SK-N-SH treated with all-trans-retinoic acid at 6 μM for 48 hours (cell line): ENCODE measurements at regions not wholly inside any gene's neighbourhood (a gene's known extent, or its start where the extent isn't known, plus 50 kb on each side); places are given as distances from the start of the nearest gene placed in this dataset.

Source experiments
- ATAC-seq: fragments of 200-7000 bp; cut with Tn5 transposase; 3 replicates; pipeline ENCODE4 v1.9.1; 2020; ENCODE audit warnings: mild to moderate bottlenecking, moderate library complexity
- ARNTL ChIP-seq: fragments of 450-650 bp; formaldehyde crosslinking; IDR thresholded peaks from 2 replicates; pipeline ENCODE4 v1.5.0; 2020; ENCODE audit warnings: low read depth, mild to moderate bottlenecking, moderate library complexity, borderline replicate concordance
- CREB5 ChIP-seq: fragments of 250-450 bp; sonication (Bioruptor Pico); IDR thresholded peaks from 2 replicates; pipeline ENCODE4 v1.5.1; 2020; ENCODE audit warnings: low read depth, mild to moderate bottlenecking, moderate library complexity
- CSDC2 ChIP-seq: fragments of 250-450 bp; sonication (Bioruptor Pico); IDR thresholded peaks from 2 replicates; pipeline ENCODE4 v1.5.0; 2020; ENCODE audit warnings: mild to moderate bottlenecking, moderate library complexity
- CSRNP3 ChIP-seq: fragments of 250-450 bp; sonication (Bioruptor Pico); IDR thresholded peaks from 2 replicates; pipeline ENCODE4 v1.5.1; 2021; ENCODE audit warnings: mild to moderate bottlenecking, moderate library complexity
- ESRRG ChIP-seq: fragments of 250-450 bp; sonication (Bioruptor Pico); IDR thresholded peaks from 2 replicates; pipeline ENCODE4 v1.6.1; 2021; ENCODE audit warnings: mild to moderate bottlenecking
- ISL1 ChIP-seq: fragments of 250-450 bp; sonication (Bioruptor Pico); IDR thresholded peaks from 2 replicates; pipeline ENCODE4 v2.1.2; 2022; ENCODE audit warnings: mild to moderate bottlenecking, moderate library complexity
- OSR1 ChIP-seq: fragments of 250-450 bp; sonication (Bioruptor Pico); IDR thresholded peaks from 2 replicates; pipeline ENCODE4 v1.8.0; 2022; ENCODE audit warnings: moderate library complexity, mild to moderate bottlenecking, inconsistent platforms
- PATZ1 ChIP-seq: fragments of 250-450 bp; sonication (Bioruptor Pico); IDR thresholded peaks from 2 replicates; pipeline ENCODE4 v1.8.0; 2020; ENCODE audit warnings: mild to moderate bottlenecking, moderate library complexity, borderline replicate concordance
- POU6F1 ChIP-seq: fragments of 250-450 bp; sonication (Bioruptor Pico); IDR thresholded peaks from 2 replicates; pipeline ENCODE4 v1.8.0; 2021; ENCODE audit warnings: low read depth, mild to moderate bottlenecking, moderate library complexity, borderline replicate concordance
- PPARA ChIP-seq: fragments of 250-450 bp; sonication (Bioruptor Pico); IDR thresholded peaks from 2 replicates; pipeline ENCODE4 v1.5.0; 2020; ENCODE audit warnings: mild to moderate bottlenecking, borderline replicate concordance
- TCF4 ChIP-seq: fragments of 250-450 bp; sonication (Bioruptor Pico); IDR thresholded peaks from 2 replicates; pipeline ENCODE4 v1.8.0; 2021; ENCODE audit warnings: mild to moderate bottlenecking, moderate library complexity, borderline replicate concordance
- TOX ChIP-seq: fragments of 250-450 bp; sonication (Bioruptor Pico); IDR thresholded peaks from 2 replicates; pipeline ENCODE4 v1.8.0; 2021; ENCODE audit warnings: mild to moderate bottlenecking, moderate library complexity, borderline replicate concordance
- ZC3H10 ChIP-seq: fragments of 250-450 bp; sonication (Bioruptor Pico); IDR thresholded peaks from 2 replicates; pipeline ENCODE4 v1.5.1; 2021; ENCODE audit warnings: mild to moderate bottlenecking, moderate library complexity
- ZFP3 ChIP-seq: fragments of 250-450 bp; sonication (Bioruptor Pico); IDR thresholded peaks from 2 replicates; pipeline ENCODE4 v1.5.0; 2020; ENCODE audit warnings: mild to moderate bottlenecking, moderate library complexity
- ZFP30 ChIP-seq: fragments of 450-650 bp; formaldehyde crosslinking; IDR thresholded peaks from 2 replicates; pipeline ENCODE4 v1.5.0; 2022; ENCODE audit warnings: mild to moderate bottlenecking, moderate library complexity
- ZNF565 ChIP-seq: fragments of 450-650 bp; formaldehyde crosslinking; conservative IDR thresholded peaks from 2 replicates; pipeline ENCODE4 v1.5.0; 2020; ENCODE audit warnings: low read depth, mild to moderate bottlenecking, moderate library complexity
- ZNF70 ChIP-seq: fragments of 450-650 bp; formaldehyde crosslinking; IDR thresholded peaks from 2 replicates; pipeline ENCODE4 v1.5.0; 2020; ENCODE audit warnings: mild to moderate bottlenecking, moderate library complexity
- ZNF8 ChIP-seq: fragments of 450-650 bp; formaldehyde crosslinking; IDR thresholded peaks from 2 replicates; pipeline ENCODE4 v1.5.0; 2020; ENCODE audit warnings: mild to moderate bottlenecking, moderate library complexity

GRCh38 chr11:112634551-112634950 is 326.7 kb upstream of the NCAM1 start (continued):
- TF ChIP-seq CREB5 (CRISPR knock-in tag) (0 out of 2 replicates have a peak, but pooled peaks have one; percentile 43), CSRNP3 (CRISPR knock-in tag) (no peak), TOX (CRISPR knock-in tag) (no peak), ARNTL (CRISPR knock-in tag) (no peak), POU6F1 (CRISPR knock-in tag) (no peak), TCF4 (no peak), ZFP30 (CRISPR knock-in tag) (no peak), ZFP3 (no peak), ZNF8 (CRISPR knock-in tag) (no peak), ZNF70 (CRISPR knock-in tag) (peak; percentile 81), ZC3H10 (CRISPR knock-in tag) (no peak), ZNF565 (CRISPR knock-in tag) (no peak), CSDC2 (no peak), PPARA (CRISPR knock-in tag) (no peak), ISL1 (peak; percentile 84)
- TF ChIP-seq, all 23 proteins: peak for 3

- TF ChIP-seq PATZ1 (CRISPR knock-in tag), result no peak
- no peak for ATAC-seq
These were observed 326.1 kb upstream of the NCAM1 start for GRCh38 chr11:112634995-112635737.

GRCh38 chr11:112637076-112637475 is 324.1 kb upstream of the NCAM1 start:
- TF ChIP-seq PATZ1 (CRISPR knock-in tag) (no peak), OSR1 (CRISPR knock-in tag) (no peak), CSDC2 (no peak), TCF4 (no peak), POU6F1 (CRISPR knock-in tag) (no peak), ESRRG (no peak)
- ATAC-seq, result no peak; the same call in 2 of the 3 replicates

- ATAC-seq, result no peak
- TF ChIP-seq OSR1 (CRISPR knock-in tag), result no peak
- TF ChIP-seq ZC3H10 (CRISPR knock-in tag), result no peak
- no peak for TF ChIP-seq ZNF8 (CRISPR knock-in tag)
- no peak for TF ChIP-seq CSRNP3 (CRISPR knock-in tag)
- TF ChIP-seq ZNF565 (CRISPR knock-in tag), result no peak
These were observed 323.3 kb upstream of the NCAM1 start for GRCh38 chr11:112637876-112638275.
